ENCODE measurements at regions not wholly inside any gene's neighbourhood (a gene's known extent, or its start where the extent isn't known, plus 50 kb on each side); places are given as distances from the start of the nearest gene placed in this dataset.

DNA sequence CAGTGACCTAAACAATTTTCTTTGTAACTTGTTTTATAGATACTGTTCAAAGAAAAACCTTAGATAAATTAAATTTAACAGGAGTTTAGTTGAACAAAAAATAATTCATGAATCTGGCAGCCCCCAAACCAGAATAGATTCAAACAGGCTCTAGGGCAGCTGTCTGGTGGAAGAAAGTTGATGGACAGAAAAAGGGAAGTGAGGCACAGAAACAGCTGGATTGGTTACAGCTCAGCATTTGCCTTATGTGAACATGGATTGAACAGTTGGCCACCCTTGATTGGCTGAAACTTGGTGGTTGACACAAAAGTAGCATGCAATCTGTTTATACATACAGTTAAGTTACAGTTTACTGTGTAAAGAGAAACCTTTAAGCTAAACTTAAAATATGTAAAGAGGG, 954.3 kb upstream of the FLRT2 start:
- Histone ChIP-seq H3K9me3 (replicated peaks; ENCODE audit: low read length) (no peaks in the 10 kb centered on the region), H3K27me3 (ENCODE audit: control insufficient read depth, insufficient read depth, low read length) (no peaks in the 10 kb centered on the region), H3K4me2 (ENCODE audit: low read length) (no peak overlapping the region), H3K36me3 (ENCODE audit: insufficient read depth, low read length) (no peaks in the 10 kb centered on the region), H3K4me1 (ENCODE audit: control insufficient read depth, insufficient read depth, low read length) (no peaks in the 10 kb centered on the region), H3K4me3 (ENCODE audit: low read length) (no peak overlapping the region), H3K9ac (ENCODE audit: low read depth, low read length) (no peak overlapping the region)

DNA sequence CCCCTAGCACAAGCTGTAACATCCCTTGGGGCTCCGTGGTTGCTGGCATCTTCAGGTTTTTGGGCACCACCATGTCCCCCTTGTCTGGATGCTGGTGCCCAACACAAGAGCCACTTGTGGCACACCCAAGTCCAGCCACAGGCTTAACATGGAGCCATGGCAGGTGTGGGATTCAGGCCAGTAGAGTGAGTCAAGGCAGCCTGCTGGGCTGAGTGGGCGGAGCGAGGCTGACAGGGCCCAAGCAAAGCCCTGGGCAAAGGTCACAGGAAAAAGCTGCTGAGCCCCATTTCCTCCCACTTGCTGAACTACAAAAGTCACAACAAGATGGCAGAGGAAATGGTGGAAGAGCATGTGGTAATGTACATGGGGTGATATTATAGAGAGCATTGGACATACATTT, 950.7 kb upstream of the FLRT2 start:
- no peaks in the 10 kb centered on the region for H3K36me3 ChIP-seq (ENCODE audit: insufficient read depth, low read length)
- no peaks in the 10 kb centered on the region for H3K9me3 ChIP-seq (replicated peaks; ENCODE audit: low read length)
- no peaks in the 10 kb centered on the region for H3K27me3 ChIP-seq (ENCODE audit: control insufficient read depth, insufficient read depth, low read length)
- no peak overlapping the region for H3K4me2 ChIP-seq (ENCODE audit: low read length)
- H3K4me1 ChIP-seq (ENCODE audit: control insufficient read depth, insufficient read depth, low read length), result no peaks in the 10 kb centered on the region
- H3K9ac ChIP-seq (ENCODE audit: low read depth, low read length), result no peak overlapping the region
- no peak overlapping the region for H3K4me3 ChIP-seq (ENCODE audit: low read length)

DNA sequence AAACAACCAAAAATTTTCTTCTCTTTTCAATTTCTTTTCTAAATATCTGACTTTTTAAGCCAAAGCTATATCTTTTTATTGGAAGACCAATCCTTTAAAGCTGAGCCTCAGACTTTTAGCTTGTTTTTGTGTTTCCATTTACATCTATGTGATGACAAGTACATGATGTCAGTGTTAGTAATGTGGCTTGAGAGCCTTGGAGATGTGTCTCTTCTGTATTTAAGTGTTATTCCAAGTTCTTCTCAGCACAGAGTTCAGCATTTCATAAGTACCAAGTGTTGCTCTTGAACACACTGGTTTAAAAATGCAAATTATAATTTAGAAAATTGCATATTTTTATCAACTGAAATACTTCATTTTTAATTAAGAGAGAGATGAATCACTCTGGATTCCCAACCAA, 948.9 kb upstream of the FLRT2 start:
- Histone ChIP-seq H3K9me3 (replicated peaks; ENCODE audit: low read length) (no peaks in the 10 kb centered on the region), H3K36me3 (ENCODE audit: insufficient read depth, low read length) (no peaks in the 10 kb centered on the region), H3K4me3 (ENCODE audit: low read length) (no peak overlapping the region), H3K9ac (ENCODE audit: low read depth, low read length) (no peak overlapping the region), H3K27me3 (ENCODE audit: control insufficient read depth, insufficient read depth, low read length) (no peaks in the 10 kb centered on the region), H3K4me2 (ENCODE audit: low read length) (no peak overlapping the region), H3K4me1 (ENCODE audit: control insufficient read depth, insufficient read depth, low read length) (no peaks in the 10 kb centered on the region)

DNA sequence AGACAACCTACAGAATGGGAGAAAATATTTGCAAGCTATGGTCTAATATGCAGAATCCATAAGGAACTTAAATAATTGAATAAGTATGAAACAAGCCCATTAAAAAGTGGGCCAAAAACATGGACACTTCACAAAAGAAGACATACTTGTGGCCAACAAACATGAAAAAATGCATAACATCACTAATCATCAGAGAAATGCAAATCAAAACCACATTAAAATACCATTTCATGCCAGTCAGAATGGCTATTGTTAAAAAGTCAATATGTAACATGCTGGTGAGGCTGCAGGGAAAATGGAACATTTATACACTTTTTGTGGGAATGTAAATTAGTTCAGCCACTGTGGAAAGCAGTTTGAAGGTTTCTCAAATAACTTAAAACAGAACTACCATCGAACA, 945.4 kb upstream of the FLRT2 start:
- Histone ChIP-seq H3K4me2 (ENCODE audit: low read length) (no peak overlapping the region), H3K9ac (ENCODE audit: low read depth, low read length) (no peak overlapping the region), H3K9me3 (replicated peaks; ENCODE audit: low read length) (no peaks in the 10 kb centered on the region), H3K4me1 (ENCODE audit: control insufficient read depth, insufficient read depth, low read length) (no peaks in the 10 kb centered on the region), H3K36me3 (ENCODE audit: insufficient read depth, low read length) (no peaks in the 10 kb centered on the region), H3K27me3 (ENCODE audit: control insufficient read depth, insufficient read depth, low read length) (no peaks in the 10 kb centered on the region), H3K4me3 (ENCODE audit: low read length) (no peak overlapping the region)

DNA sequence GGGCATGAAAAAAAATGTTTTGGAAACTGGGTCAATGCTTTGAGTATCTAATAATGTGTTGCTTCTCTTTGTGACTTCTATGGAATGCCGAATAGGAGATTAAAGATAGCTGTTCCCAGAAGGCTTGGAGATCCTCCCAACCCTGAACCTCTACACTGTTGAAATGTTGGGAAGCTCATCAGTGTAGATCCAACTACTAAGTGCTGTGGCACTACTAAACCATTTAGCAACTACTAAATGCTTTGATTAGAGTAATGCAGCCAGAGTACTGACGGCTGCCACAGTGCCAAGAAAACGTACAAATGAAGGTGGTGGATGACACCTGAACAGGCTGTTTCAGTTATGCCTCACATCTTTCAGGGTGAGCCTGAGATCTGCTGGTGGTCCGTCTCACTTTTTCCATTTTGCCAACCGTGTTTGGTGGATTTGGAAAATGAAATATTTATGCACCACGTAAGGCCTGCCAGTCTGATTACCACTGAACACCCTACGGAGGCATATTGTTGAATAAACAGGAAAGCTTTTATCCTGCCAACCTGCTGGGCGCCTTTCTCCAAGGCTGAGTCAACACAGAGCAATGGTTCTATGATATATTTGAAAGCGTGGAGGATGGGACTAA, 938.0 kb upstream of the FLRT2 start:
- no peaks in the 10 kb centered on the region for H3K36me3 ChIP-seq (ENCODE audit: insufficient read depth, low read length)
- H3K4me3 ChIP-seq (ENCODE audit: low read length), result no peak overlapping the region
- H3K9me3 ChIP-seq (replicated peaks; ENCODE audit: low read length), result no peaks in the 10 kb centered on the region
- no peaks in the 10 kb centered on the region for H3K27me3 ChIP-seq (ENCODE audit: control insufficient read depth, insufficient read depth, low read length)
- H3K9ac ChIP-seq (ENCODE audit: low read depth, low read length), result no peak overlapping the region
- no peaks in the 10 kb centered on the region for H3K4me1 ChIP-seq (ENCODE audit: control insufficient read depth, insufficient read depth, low read length)
- no peak overlapping the region for H3K4me2 ChIP-seq (ENCODE audit: low read length)

DNA sequence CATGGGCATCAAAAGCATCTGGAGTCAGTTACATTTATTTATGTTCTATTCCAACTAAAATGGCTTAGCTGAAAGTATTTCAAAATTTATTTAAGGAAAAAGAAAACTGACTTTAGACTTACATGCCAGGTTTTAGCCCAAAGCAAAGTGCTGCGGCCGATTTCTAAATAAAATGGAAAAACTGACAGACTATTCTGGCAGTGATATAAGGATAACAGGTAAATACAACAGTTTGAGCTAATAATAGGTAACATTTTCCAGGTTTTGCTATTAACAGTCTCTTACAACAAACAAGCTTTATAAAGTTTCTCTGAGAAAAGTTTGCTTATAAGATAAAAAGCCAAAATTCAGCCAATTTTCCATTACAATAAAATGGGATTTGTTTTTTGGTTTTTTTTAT, 937.2 kb upstream of the FLRT2 start:
- no peaks in the 10 kb centered on the region for H3K27me3 ChIP-seq (ENCODE audit: control insufficient read depth, insufficient read depth, low read length)
- no peaks in the 10 kb centered on the region for H3K4me1 ChIP-seq (ENCODE audit: control insufficient read depth, insufficient read depth, low read length)
- H3K9ac ChIP-seq (ENCODE audit: low read depth, low read length), result no peak overlapping the region
- H3K9me3 ChIP-seq (replicated peaks; ENCODE audit: low read length), result no peaks in the 10 kb centered on the region
- H3K36me3 ChIP-seq (ENCODE audit: insufficient read depth, low read length), result no peaks in the 10 kb centered on the region
- H3K4me2 ChIP-seq (ENCODE audit: low read length), result no peak overlapping the region
- no peak overlapping the region for H3K4me3 ChIP-seq (ENCODE audit: low read length)

DNA sequence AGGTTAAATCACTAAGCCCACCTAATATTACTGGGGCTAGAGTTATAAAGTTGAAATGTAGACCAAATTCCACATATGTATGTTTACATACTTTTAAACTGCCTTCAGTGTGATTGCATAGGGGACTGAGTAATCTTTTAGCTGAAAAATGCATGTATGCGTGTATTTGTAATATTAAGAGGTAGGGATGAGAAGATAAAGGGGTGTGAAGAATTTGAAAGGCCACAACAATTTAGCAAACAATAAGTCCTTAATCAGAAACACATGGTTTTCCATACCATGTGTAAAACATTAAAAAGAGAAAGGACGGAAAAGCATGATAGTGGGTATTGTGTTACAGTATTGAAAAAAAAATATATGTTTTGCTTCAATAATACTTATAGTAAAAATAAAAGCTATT, 919.9 kb upstream of the FLRT2 start:
- H3K36me3 ChIP-seq (ENCODE audit: insufficient read depth, low read length), result no peaks in the 10 kb centered on the region

DNA sequence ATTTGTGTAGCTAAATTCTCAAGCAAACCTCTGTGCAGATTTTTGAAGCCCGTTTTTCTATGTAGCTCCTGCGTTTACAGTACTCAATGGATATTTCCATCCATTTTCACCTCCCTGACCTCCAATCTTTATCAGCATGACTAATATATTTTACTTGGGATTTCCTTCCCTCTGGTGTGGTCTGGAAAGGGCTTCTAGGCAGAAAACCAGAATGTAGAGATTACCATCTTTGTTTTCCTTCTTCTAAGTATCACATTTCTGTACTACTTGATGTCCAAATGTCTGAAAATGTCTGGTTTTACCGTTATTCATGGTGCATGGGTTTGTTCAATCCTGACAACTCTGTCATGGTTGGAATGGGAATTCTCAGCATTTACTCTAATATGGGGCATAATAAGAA, 907.6 kb upstream of the FLRT2 start:
- H3K4me3 ChIP-seq (ENCODE audit: low read length), result no peak overlapping the region
- no peaks in the 10 kb centered on the region for H3K4me1 ChIP-seq (ENCODE audit: control insufficient read depth, insufficient read depth, low read length)
- no peaks in the 10 kb centered on the region for H3K9me3 ChIP-seq (replicated peaks; ENCODE audit: low read length)
- H3K36me3 ChIP-seq (ENCODE audit: insufficient read depth, low read length), result no peaks in the 10 kb centered on the region
- no peaks in the 10 kb centered on the region for H3K27me3 ChIP-seq (ENCODE audit: control insufficient read depth, insufficient read depth, low read length)
- H3K9ac ChIP-seq (ENCODE audit: low read depth, low read length), result no peak overlapping the region
- H3K4me2 ChIP-seq (ENCODE audit: low read length), result no peak overlapping the region

More for the DNA sequence above, 919.9 kb upstream of the FLRT2 start:
- H3K27me3 ChIP-seq (ENCODE audit: control insufficient read depth, insufficient read depth, low read length), result peaks cover 4% of the 10 kb centered on the region
- H3K4me2 ChIP-seq (ENCODE audit: low read length), result no peak overlapping the region
- no peaks in the 10 kb centered on the region for H3K4me1 ChIP-seq (ENCODE audit: control insufficient read depth, insufficient read depth, low read length)
- H3K4me3 ChIP-seq (ENCODE audit: low read length), result no peak overlapping the region
- no peak overlapping the region for H3K9ac ChIP-seq (ENCODE audit: low read depth, low read length)
- no peaks in the 10 kb centered on the region for H3K9me3 ChIP-seq (replicated peaks; ENCODE audit: low read length)

DNA sequence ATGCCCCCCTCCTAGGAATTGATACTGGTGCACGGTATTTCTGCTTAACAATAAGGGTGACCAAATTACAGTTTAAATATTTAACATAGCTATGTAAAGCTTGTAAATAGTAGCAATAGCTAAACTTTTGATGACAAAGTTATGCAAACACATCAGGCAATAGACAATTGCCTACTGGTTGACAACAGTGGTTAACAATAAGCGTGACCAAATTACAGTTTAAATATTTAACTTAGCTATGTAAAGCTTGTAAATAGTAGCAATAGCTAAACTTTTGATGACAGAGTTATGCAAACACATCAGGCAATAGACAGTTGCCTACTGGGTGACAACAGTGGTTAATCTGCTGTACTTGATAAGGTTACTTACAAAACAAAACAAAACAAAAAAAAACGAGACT, 886.5 kb upstream of the FLRT2 start:
- Histone ChIP-seq H3K9me3 (replicated peaks; ENCODE audit: low read length) (no peaks in the 10 kb centered on the region), H3K27me3 (ENCODE audit: control insufficient read depth, insufficient read depth, low read length) (no peaks in the 10 kb centered on the region), H3K9ac (ENCODE audit: low read depth, low read length) (no peak overlapping the region), H3K4me3 (ENCODE audit: low read length) (no peak overlapping the region), H3K4me2 (ENCODE audit: low read length) (no peak overlapping the region), H3K36me3 (ENCODE audit: insufficient read depth, low read length) (no peaks in the 10 kb centered on the region), H3K4me1 (ENCODE audit: control insufficient read depth, insufficient read depth, low read length) (no peaks in the 10 kb centered on the region)

DNA sequence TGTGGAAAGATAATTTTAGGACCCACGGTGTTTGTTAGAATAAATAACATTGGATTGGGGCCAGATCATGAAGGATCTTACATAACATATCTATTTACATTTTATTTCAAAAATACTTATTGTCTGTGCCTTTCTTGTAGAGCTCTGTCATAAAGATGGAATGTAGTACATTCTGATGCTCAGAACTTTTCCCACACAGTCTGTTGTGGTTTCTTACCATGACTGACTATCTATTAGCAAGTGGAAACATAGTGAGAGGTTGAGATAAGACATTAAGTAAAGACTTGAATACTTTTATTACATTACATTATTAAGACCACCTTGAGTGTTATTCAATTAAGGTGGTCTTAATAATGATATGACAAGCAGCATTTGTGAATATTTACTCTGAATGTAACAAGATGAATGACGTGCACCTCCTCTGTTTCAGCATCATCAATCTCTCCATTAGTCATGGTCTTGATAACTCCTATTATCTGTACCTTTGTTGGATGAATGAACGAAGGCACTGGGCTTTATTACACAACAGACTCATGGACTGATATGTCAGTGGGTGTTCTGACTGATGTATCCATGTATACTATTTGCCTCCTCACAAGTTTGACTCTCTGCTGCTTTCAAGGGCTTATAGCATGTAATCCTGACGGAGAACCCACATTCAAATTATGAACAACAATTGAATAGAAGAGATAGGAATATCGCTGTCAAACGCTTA, 883.0 kb upstream of the FLRT2 start:
- no peak overlapping the region for H3K9ac ChIP-seq (ENCODE audit: low read depth, low read length)
- H3K9me3 ChIP-seq (replicated peaks; ENCODE audit: low read length), result no peaks in the 10 kb centered on the region
- no peak overlapping the region for H3K4me2 ChIP-seq (ENCODE audit: low read length)
- no peaks in the 10 kb centered on the region for H3K4me1 ChIP-seq (ENCODE audit: control insufficient read depth, insufficient read depth, low read length)
- H3K4me3 ChIP-seq (ENCODE audit: low read length), result no peak overlapping the region
- H3K27me3 ChIP-seq (ENCODE audit: control insufficient read depth, insufficient read depth, low read length), result no peaks in the 10 kb centered on the region
- no peaks in the 10 kb centered on the region for H3K36me3 ChIP-seq (ENCODE audit: insufficient read depth, low read length)

DNA sequence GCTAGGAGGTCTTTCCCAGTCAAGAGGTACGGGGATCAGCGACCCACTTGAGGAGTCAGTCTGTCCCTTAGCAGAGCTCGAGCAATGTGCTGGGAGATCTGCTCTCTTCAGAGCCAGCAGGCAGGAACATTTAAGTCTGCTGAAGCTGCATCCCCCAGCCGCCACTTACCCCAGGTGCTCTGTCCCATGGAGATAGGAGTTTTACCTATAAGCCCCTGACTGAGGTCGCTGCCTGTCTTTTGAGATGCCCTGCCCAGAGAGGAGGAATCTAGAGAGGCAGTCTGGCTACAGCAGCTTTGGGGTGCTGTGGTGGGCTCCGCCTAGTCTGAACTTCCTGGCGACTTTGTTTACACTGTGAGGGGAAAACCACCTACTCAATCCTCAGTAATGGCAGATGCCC, 874.9 kb upstream of the FLRT2 start:
- H3K9me3 ChIP-seq (replicated peaks; ENCODE audit: low read length), result no peaks in the 10 kb centered on the region
- no peak overlapping the region for H3K4me3 ChIP-seq (ENCODE audit: low read length)
- no peaks in the 10 kb centered on the region for H3K27me3 ChIP-seq (ENCODE audit: control insufficient read depth, insufficient read depth, low read length)
- no peaks in the 10 kb centered on the region for H3K36me3 ChIP-seq (ENCODE audit: insufficient read depth, low read length)
- no peaks in the 10 kb centered on the region for H3K4me1 ChIP-seq (ENCODE audit: control insufficient read depth, insufficient read depth, low read length)
- no peak overlapping the region for H3K9ac ChIP-seq (ENCODE audit: low read depth, low read length)
- H3K4me2 ChIP-seq (ENCODE audit: low read length), result no peak overlapping the region

DNA sequence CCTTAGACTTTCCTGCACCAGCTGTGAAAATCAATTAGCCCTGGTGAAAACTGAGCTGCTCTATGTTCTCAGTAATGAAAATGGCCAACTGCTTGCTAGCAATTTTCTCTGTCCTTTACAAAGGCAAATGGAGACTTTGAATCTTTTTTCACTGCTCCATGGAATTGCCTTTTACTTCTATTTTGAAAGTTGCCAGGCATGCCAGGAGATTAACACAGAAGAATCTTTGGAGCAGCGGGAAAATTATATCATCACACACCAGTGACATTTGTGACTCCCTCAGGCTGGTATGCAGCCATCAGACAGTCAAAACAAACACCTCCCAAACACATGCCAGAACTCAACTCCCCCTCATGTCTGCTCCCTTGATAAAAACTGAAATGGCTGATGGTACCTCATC, 872.0 kb upstream of the FLRT2 start:
- H3K4me3 ChIP-seq (ENCODE audit: low read length), result no peak overlapping the region
- no peak overlapping the region for H3K4me2 ChIP-seq (ENCODE audit: low read length)
- H3K36me3 ChIP-seq (ENCODE audit: insufficient read depth, low read length), result no peaks in the 10 kb centered on the region
- H3K9me3 ChIP-seq (replicated peaks; ENCODE audit: low read length), result no peaks in the 10 kb centered on the region
- no peak overlapping the region for H3K9ac ChIP-seq (ENCODE audit: low read depth, low read length)
- no peaks in the 10 kb centered on the region for H3K4me1 ChIP-seq (ENCODE audit: control insufficient read depth, insufficient read depth, low read length)
- H3K27me3 ChIP-seq (ENCODE audit: control insufficient read depth, insufficient read depth, low read length), result no peaks in the 10 kb centered on the region
